K562 (cell line): ENCODE measurements at regions not wholly inside any gene's neighbourhood (a gene's known extent, or its start where the extent isn't known, plus 50 kb on each side); places are given as distances from the start of the nearest gene placed in this dataset.

Source experiments
- ATAC-seq: fragments of 200-7000 bp; cut with Tn5 transposase; 3 replicates; pipeline ENCODE4 v1.9.1; 2020; ENCODE audit warnings: moderate library complexity
- BruUV-seq: library from RNA; stranded (reverse); fragments of 400-500 nt; replicated peaks from 2 replicates; lab custom pipeline; 2021; lab: Mats Ljungman, UMichigan
- CTCF ChIA-PET: fragments of 300-600 bp; formaldehyde crosslinking; extraction: SDS; loops from one replicate; lab custom pipeline; 2021; ENCODE audit warnings: low intra/inter-chr PET ratio; lab: Yijun Ruan, JAX
- POLR2A ChIA-PET: fragments of 300-600, 350-650 bp; sonication (Branson Sonifier 250); formaldehyde crosslinking; extraction: SDS; loops from one replicate; lab custom pipeline; 2021; ENCODE audit warnings: antibody characterized with exemption, inconsistent platforms; lab: Yijun Ruan, JAX
- DNase-seq, 4 experiments: peaks; one replicate each; pipeline versions ENCODE4 v3.0.0 to v3.0.0-alpha.2; 2011 to 2018; ENCODE audit warnings: low spot score in 3 of 4, mixed read lengths in 3 of 4; ENCODE audit errors: extremely low read depth in 1 of 4
- FAIRE-seq: peaks from 2 replicates; lab custom pipeline; 2011; peaks lifted over from hg19 to GRCh38; lab: Jason Lieb, UNC
- H2AFZ ChIP-seq: 2 replicates; pipeline ENCODE4 v1.6.0; 2011; ENCODE audit warnings: low read depth, low read length, control low read depth, inconsistent platforms
- H3K27ac ChIP-seq: fragments of 200-600 bp; 3 replicates; pipeline ENCODE4 v1.8.0; 2011; ENCODE audit warnings: low read depth, mild to moderate bottlenecking, control low read depth, inconsistent platforms, low read length, moderate library complexity, mixed read lengths; ENCODE audit errors: extremely low read depth
- H3K27me3 ChIP-seq, 2 experiments: fragments of 300-600 bp in 1 of 2; 2 replicates in 1 of 2; 3 replicates in 1 of 2; pipeline versions ENCODE4 v1.6.0 to v1.8.0; 2011; ENCODE audit warnings: inconsistent platforms in 2 of 2, low read length in 2 of 2, mild to moderate bottlenecking in 1 of 2, mixed read lengths in 1 of 2, moderate library complexity in 1 of 2; ENCODE audit not compliant: control insufficient read depth in 2 of 2, insufficient read depth in 2 of 2
- H3K36me3 ChIP-seq: fragments of 300-600 bp; 3 replicates; pipeline ENCODE4 v1.8.0; 2011; ENCODE audit warnings: mild to moderate bottlenecking, low read length, inconsistent platforms; ENCODE audit not compliant: control insufficient read depth, insufficient read depth
- H3K4me1 ChIP-seq, 2 experiments: fragments of 200-600 bp in 1 of 2; replicated peaks in 1 of 2; 2 replicates in 1 of 2; 3 replicates in 1 of 2; pipeline versions ENCODE4 v1.5.1 to v1.8.0; 2011; ENCODE audit warnings: inconsistent platforms in 2 of 2, low read length in 2 of 2, mild to moderate bottlenecking in 1 of 2, mixed read lengths in 1 of 2, moderate library complexity in 1 of 2; ENCODE audit not compliant: control insufficient read depth in 2 of 2, insufficient read depth in 2 of 2
- H3K4me2 ChIP-seq: 2 replicates; pipeline ENCODE4 v1.6.1; 2011; ENCODE audit warnings: low read length, control low read depth, inconsistent platforms, mixed read lengths; ENCODE audit not compliant: insufficient read depth
- H3K4me3 ChIP-seq: fragments of 200-600 bp; sonication (generic), shearing (Covaris generic); 2 replicates; pipeline ENCODE4 v1.5.1; 2016; ENCODE audit warnings: control low read depth, inconsistent platforms
- H3K79me2 ChIP-seq: fragments of 200-600 bp; 3 replicates; pipeline ENCODE4 v1.8.0; 2011; ENCODE audit warnings: low read length, inconsistent platforms; ENCODE audit not compliant: control insufficient read depth, insufficient read depth
- H3K9ac ChIP-seq, 2 experiments: 2 replicates each; pipeline versions ENCODE4 v1.6.0 to v1.6.1; 2011; ENCODE audit warnings: low read depth in 2 of 2, low read length in 2 of 2, control low read depth in 1 of 2, inconsistent platforms in 1 of 2, mild to moderate bottlenecking in 1 of 2, mixed read lengths in 1 of 2; ENCODE audit not compliant: insufficient read depth in 1 of 2
- H3K9me1 ChIP-seq: one replicate; pipeline ENCODE4 v1.6.0; 2011; ENCODE audit warnings: inconsistent platforms, mild to moderate bottlenecking, low read length, moderate library complexity; ENCODE audit not compliant: control insufficient read depth, insufficient read depth
- H3K9me3 ChIP-seq: replicated peaks from 2 replicates; pipeline ENCODE4 v1.5.1; 2011; ENCODE audit warnings: low read depth, low read length, inconsistent platforms; ENCODE audit not compliant: control insufficient read depth, insufficient read depth
- H4K20me1 ChIP-seq: replicated peaks from 2 replicates; pipeline ENCODE4 v1.6.1; 2011; ENCODE audit warnings: low read length, inconsistent platforms, mixed read lengths; ENCODE audit not compliant: control insufficient read depth, insufficient read depth
- CLOCK ChIP-seq: fragments of 250-450 bp; sonication (Bioruptor Pico); IDR thresholded peaks from 2 replicates; pipeline ENCODE4 v1.4.0; 2020; ENCODE audit warnings: mild to moderate bottlenecking, moderate library complexity, borderline replicate concordance
- CTCFL ChIP-seq: IDR thresholded peaks from 2 replicates; pipeline ENCODE4 v1.6.1; 2011; ENCODE audit warnings: borderline replicate concordance, low read depth, mild to moderate bottlenecking, moderate library complexity, low read length; ENCODE audit not compliant: insufficient read depth, poor library complexity, severe bottlenecking
- MXI1 ChIP-seq: IDR thresholded peaks from 2 replicates; pipeline ENCODE4 v1.6.1; 2011; ENCODE audit warnings: low read depth, mild to moderate bottlenecking, improper control_type of control experiment, low read length
- POLR2AphosphoS5 ChIP-seq: IDR thresholded peaks from 2 replicates; pipeline ENCODE4 v1.6.1; 2011; ENCODE audit warnings: mild to moderate bottlenecking, low read depth, low read length, moderate library complexity; ENCODE audit not compliant: control insufficient read depth, insufficient read depth
- RBM15 ChIP-seq: fragments of 200-400 bp; formaldehyde crosslinking; IDR thresholded peaks from 2 replicates; pipeline ENCODE4 v1.6.1; 2018; ENCODE audit warnings: mild to moderate bottlenecking, low read length, moderate library complexity; ENCODE audit not compliant: insufficient read depth
- SIRT6 ChIP-seq: IDR thresholded peaks from one replicate; pipeline ENCODE4 v1.6.1; 2012; ENCODE audit warnings: low read depth, mild to moderate bottlenecking, control low read depth, inconsistent platforms, low read length, moderate library complexity
- ZNF407 ChIP-seq: fragments of 450-650 bp; IDR thresholded peaks from 2 replicates; pipeline ENCODE4 v1.6.1; 2016; ENCODE audit warnings: low read depth
- WGBS: fragments of 100-300 bp; shearing (Covaris generic); methylation state at CpG from one replicate; pipeline ENCODE4 v1.1.6; 2016; ENCODE audit warnings: low coverage, mixed read lengths; ENCODE audit not compliant: insufficient coverage; ENCODE audit errors: missing lambda C conversion rate; 5-methylcytosine and 5-hydroxymethylcytosine counted together
- in situ Hi-C: fragments of 300-500 bp; cut with MboI; formaldehyde crosslinking; loops from 4 replicates; pipeline ENCODE4 v1.15.0; 2018; ENCODE audit warnings: inconsistent platforms, mixed read lengths
- intact Hi-C: fragments of 100-400 bp; cut with micrococcal nuclease; formaldehyde crosslinking; loops from 2 replicates; pipeline ENCODE4 v1.14.2; 2022

GRCh38 chr13:34561033-34561432, 381.0 kb upstream of the NBEA start (continued):
- no peak for TF ChIP-seq ZNF407

DNA sequence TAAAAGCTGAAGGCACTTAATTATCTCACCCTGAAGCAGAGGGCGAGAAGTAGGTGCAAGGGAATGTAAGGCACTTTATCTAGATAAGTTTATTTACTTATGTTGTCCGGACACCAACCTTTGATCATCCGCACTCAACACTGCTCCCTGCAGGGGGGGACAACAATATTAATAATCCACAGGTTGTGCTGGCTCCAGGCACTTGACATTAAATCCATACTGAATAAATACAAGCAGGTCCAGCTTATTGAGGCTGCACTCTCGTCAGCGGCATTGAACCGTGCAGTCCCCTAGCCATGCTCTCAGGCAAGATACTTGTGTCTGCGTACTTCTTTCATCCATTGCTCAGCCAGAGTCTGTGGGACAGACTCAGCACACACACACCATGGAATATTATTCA, 374.5 kb upstream of the NBEA start:
- H3K4me2 ChIP-seq, result no peak overlapping the region
- no peak overlapping the region for H3K4me3 ChIP-seq
- no TSS peak for BruUV-seq
- intact Hi-C loops (no loop called here), in situ Hi-C loops (no loop called here)
- FAIRE-seq (no peak), DNase-seq (no peak), ATAC-seq (no peak)
- H3K79me2 ChIP-seq, result no peaks in the 10 kb centered on the region
- H2AFZ ChIP-seq, result no peak overlapping the region
- H3K36me3 ChIP-seq, result no peaks in the 10 kb centered on the region
- ChIA-PET CTCF (no interaction called here), POLR2A (interaction anchor here (0.6 kb wide), 1 partner anchor 76 kb away, joined by 3 read pairs; no protein-coding TSS in a partner anchor)
- H3K9me3 ChIP-seq, result no peaks in the 10 kb centered on the region
- no peak overlapping the region for H3K27ac ChIP-seq
- H4K20me1 ChIP-seq, result no peaks in the 10 kb centered on the region
- no peaks in the 10 kb centered on the region for H3K27me3 ChIP-seq
- H3K4me1 ChIP-seq, result no peaks in the 10 kb centered on the region
- WGBS, result 0% methylated on average over 7 of the region's 7 CpGs
- H3K9me1 ChIP-seq, result no peaks in the 10 kb centered on the region
- no peak overlapping the region for H3K9ac ChIP-seq
- TF ChIP-seq CLOCK (CRISPR knock-in tag), result no peak
- no peak for TF ChIP-seq SIRT6
- no peak for TF ChIP-seq CTCFL
- no peak for TF ChIP-seq RBM15
- TF ChIP-seq POLR2AphosphoS5, result no peak
- TF ChIP-seq MXI1, result no peak
